ENCODE measurements at regions not wholly inside any gene's neighbourhood (a gene's known extent, or its start where the extent isn't known, plus 50 kb on each side); places are given as distances from the start of the nearest gene placed in this dataset.

- TF ChIP-seq CTCF (IDR thresholded peaks at IDR 0.05) (no peak), POLR2A (IDR thresholded peaks at IDR 0.05) (no peak)
Observed at GRCh38 chr12:75712223-75712622, 200.8 kb upstream of the KRR1 start.

Measured in thyroid gland (tissue), 4 donors.